Loucy (cell line): ENCODE measurements at regions not wholly inside any gene's neighbourhood (a gene's known extent, or its start where the extent isn't known, plus 50 kb on each side); places are given as distances from the start of the nearest gene placed in this dataset.

Experiments used
- CTCF ChIP-seq: fragments of 200-600 bp; sonication (generic); conservative IDR thresholded peaks from 2 replicates; pipeline ENCODE4 v1.5.1; 2014; ENCODE audit warnings: mild to moderate bottlenecking, antibody characterized with exemption, low read length
- EZH2phosphoT487 ChIP-seq: fragments of 200-600 bp; IDR thresholded peaks from 2 replicates; pipeline ENCODE4 v1.6.1; 2018; ENCODE audit warnings: antibody characterized with exemption, mild to moderate bottlenecking, moderate library complexity, borderline replicate concordance

GRCh38 chr3:81033684-81034083, 727.8 kb downstream of the GBE1 start:
- no peak for TF ChIP-seq CTCF
- TF ChIP-seq EZH2phosphoT487: no peak
